ENCODE measurements at regions not wholly inside any gene's neighbourhood (a gene's known extent, or its start where the extent isn't known, plus 50 kb on each side); places are given as distances from the start of the nearest gene placed in this dataset.

- Histone ChIP-seq H3K36me3 (ENCODE audit: insufficient read depth, low read depth, low read length) (no peaks in the 10 kb centered on the region), H3K9me3 (ENCODE audit: insufficient read depth, low read depth, low read length) (no peaks in the 10 kb centered on the region), H3K4me1 (ENCODE audit: insufficient read depth, low read length) (peaks cover 8% of the 10 kb centered on the region), H3K27me3 (ENCODE audit: insufficient read depth, low read length) (no peaks in the 10 kb centered on the region), H3K27ac (ENCODE audit: low read length) (no peak overlapping the region), H3K9ac (ENCODE audit: low read depth, low read length) (no peak overlapping the region; the same call in 1 of the 2 replicates), H3K4me3 (ENCODE audit: low read length) (no peak overlapping the region)
Measured at GRCh38 chrX:4485912-4486311, 772.5 kb upstream of the PRKX start.

DNA sequence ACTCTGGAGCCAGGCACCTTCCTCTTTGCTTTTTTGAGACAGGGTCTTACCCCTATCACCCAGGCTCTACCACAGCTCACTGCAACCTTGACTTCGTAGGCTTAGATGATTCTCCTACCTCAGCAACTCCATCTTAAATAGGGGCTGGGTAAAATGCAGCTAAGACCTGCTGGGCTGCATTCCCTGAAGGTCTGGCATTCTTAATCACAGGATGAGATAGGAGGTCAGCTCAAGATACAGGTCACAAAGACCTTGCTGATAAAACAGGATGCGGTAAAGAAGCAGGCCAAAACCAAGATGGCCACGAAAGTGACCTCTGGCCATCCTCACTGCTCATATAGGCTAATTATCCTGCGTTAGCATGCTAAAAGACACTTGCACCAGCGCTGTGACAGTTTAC, 770.8 kb upstream of the PRKX start:
- Histone ChIP-seq H3K9ac (ENCODE audit: low read depth, low read length) (no peak overlapping the region), H3K9me3 (ENCODE audit: insufficient read depth, low read depth, low read length) (no peaks in the 10 kb centered on the region), H3K36me3 (ENCODE audit: insufficient read depth, low read depth, low read length) (no peaks in the 10 kb centered on the region), H3K27ac (ENCODE audit: low read length) (no peak overlapping the region), H3K27me3 (ENCODE audit: insufficient read depth, low read length) (no peaks in the 10 kb centered on the region), H3K4me1 (ENCODE audit: insufficient read depth, low read length) (peaks cover 8% of the 10 kb centered on the region), H3K4me3 (ENCODE audit: low read length) (no peak overlapping the region)

- Histone ChIP-seq H3K4me3 (ENCODE audit: low read length) (no peak overlapping the region), H3K36me3 (ENCODE audit: insufficient read depth, low read depth, low read length) (no peaks in the 10 kb centered on the region), H3K9ac (ENCODE audit: low read depth, low read length) (no peak overlapping the region), H3K9me3 (ENCODE audit: insufficient read depth, low read depth, low read length) (no peaks in the 10 kb centered on the region), H3K4me1 (ENCODE audit: insufficient read depth, low read length) (no peaks in the 10 kb centered on the region; the same call in 1 of the 2 replicates), H3K27ac (ENCODE audit: low read length) (no peak overlapping the region), H3K27me3 (ENCODE audit: insufficient read depth, low read length) (no peaks in the 10 kb centered on the region)
Measured at GRCh38 chrX:4451591-4451990, 738.1 kb upstream of the PRKX start.

- Histone ChIP-seq H3K27ac (ENCODE audit: low read length) (no peak overlapping the region), H3K9me3 (ENCODE audit: insufficient read depth, low read depth, low read length) (no peaks in the 10 kb centered on the region), H3K9ac (ENCODE audit: low read depth, low read length) (no peak overlapping the region), H3K36me3 (ENCODE audit: insufficient read depth, low read depth, low read length) (no peaks in the 10 kb centered on the region), H3K4me3 (ENCODE audit: low read length) (no peak overlapping the region), H3K27me3 (ENCODE audit: insufficient read depth, low read length) (no peaks in the 10 kb centered on the region), H3K4me1 (ENCODE audit: insufficient read depth, low read length) (no peaks in the 10 kb centered on the region; the same call in 1 of the 2 replicates)
Measured at GRCh38 chrX:4450177-4450576, 736.7 kb upstream of the PRKX start.

DNA sequence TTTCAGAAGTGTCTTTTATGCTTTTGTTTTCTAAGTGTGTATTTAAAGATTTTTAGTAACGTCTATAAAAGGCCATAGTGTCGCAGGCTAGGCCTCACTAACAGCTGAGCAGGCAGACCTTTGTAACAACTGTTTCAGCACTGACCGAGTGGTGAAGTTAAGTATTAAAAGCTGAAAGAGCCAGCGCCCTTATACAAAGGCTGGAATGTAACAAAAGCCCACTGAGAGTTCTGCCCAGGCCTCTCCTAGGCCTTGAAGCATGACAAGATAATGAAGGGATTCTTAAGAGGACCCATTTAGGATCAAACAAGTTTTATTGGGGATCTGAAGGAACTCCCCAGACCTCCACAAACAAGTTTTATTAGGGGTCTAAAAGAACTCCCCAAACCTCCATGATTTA, 722.5 kb upstream of the PRKX start:
- no peak overlapping the region for H3K27ac ChIP-seq (ENCODE audit: low read length)
- no peak overlapping the region for H3K9ac ChIP-seq (ENCODE audit: low read depth, low read length)
- no peaks in the 10 kb centered on the region for H3K27me3 ChIP-seq (ENCODE audit: insufficient read depth, low read length)
- H3K36me3 ChIP-seq (ENCODE audit: insufficient read depth, low read depth, low read length) = no peaks in the 10 kb centered on the region
- H3K9me3 ChIP-seq (ENCODE audit: insufficient read depth, low read depth, low read length) = no peaks in the 10 kb centered on the region
- H3K4me3 ChIP-seq (ENCODE audit: low read length) = no peak overlapping the region
- H3K4me1 ChIP-seq (ENCODE audit: insufficient read depth, low read length) = no peaks in the 10 kb centered on the region

DNA sequence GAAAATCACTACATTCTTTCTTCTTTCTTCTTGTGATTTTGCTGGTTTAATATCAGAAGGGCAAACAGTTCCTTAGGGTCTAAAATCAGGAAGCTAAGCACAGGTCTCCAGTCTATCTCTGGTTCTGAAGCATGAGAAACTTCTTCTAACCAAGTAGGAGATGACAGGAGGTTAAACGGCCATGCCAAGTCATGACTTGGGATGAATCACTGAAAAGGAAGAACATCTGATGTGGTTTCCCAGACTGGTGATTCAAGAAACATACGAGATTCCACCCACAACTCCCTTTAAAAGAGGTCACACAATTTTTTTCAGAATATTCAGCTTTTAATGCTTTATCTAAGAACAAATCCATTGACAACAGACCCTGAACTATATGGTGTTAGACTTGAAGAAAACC, 684.0 kb upstream of the PRKX start:
- Histone ChIP-seq H3K4me1 (ENCODE audit: insufficient read depth, low read length) (no peaks in the 10 kb centered on the region), H3K9ac (ENCODE audit: low read depth, low read length) (no peak overlapping the region), H3K27ac (ENCODE audit: low read length) (no peak overlapping the region), H3K36me3 (ENCODE audit: insufficient read depth, low read depth, low read length) (no peaks in the 10 kb centered on the region), H3K27me3 (ENCODE audit: insufficient read depth, low read length) (no peaks in the 10 kb centered on the region), H3K9me3 (ENCODE audit: insufficient read depth, low read depth, low read length) (no peaks in the 10 kb centered on the region), H3K4me3 (ENCODE audit: low read length) (no peak overlapping the region)

DNA sequence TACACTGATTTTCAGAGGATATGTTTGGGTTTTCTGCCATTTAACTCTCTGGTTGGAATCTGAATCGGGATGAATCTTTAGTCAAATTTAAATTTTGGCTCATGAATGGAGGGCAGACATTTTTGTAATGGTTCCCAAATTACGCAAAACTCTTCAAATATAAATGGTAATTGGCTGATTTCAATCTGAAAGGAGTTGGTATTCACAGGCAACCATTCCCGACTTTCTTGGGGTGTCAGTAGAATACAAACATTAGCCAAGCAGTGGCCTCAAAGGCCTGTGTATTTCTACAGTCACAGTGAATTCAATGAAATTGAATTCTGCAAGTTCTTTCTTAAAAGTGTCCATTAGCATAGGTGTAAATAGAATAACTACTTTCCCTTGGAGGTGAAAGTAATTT, 668.8 kb upstream of the PRKX start:
- peak overlapping the region; percentile 29 for H3K4me3 ChIP-seq (ENCODE audit: low read length)
- H3K27ac ChIP-seq (ENCODE audit: low read length) = peak overlapping the region; percentile 76
- H3K4me1 ChIP-seq (ENCODE audit: insufficient read depth, low read length) = peaks cover 11% of the 10 kb centered on the region; the same call in 1 of the 2 replicates
- H3K9ac ChIP-seq (ENCODE audit: low read depth, low read length) = peak overlapping the region; percentile 71; the same call in 1 of the 2 replicates
- H3K9me3 ChIP-seq (ENCODE audit: insufficient read depth, low read depth, low read length) = no peaks in the 10 kb centered on the region
- no peaks in the 10 kb centered on the region for H3K36me3 ChIP-seq (ENCODE audit: insufficient read depth, low read depth, low read length)
- H3K27me3 ChIP-seq (ENCODE audit: insufficient read depth, low read length) = no peaks in the 10 kb centered on the region

DNA sequence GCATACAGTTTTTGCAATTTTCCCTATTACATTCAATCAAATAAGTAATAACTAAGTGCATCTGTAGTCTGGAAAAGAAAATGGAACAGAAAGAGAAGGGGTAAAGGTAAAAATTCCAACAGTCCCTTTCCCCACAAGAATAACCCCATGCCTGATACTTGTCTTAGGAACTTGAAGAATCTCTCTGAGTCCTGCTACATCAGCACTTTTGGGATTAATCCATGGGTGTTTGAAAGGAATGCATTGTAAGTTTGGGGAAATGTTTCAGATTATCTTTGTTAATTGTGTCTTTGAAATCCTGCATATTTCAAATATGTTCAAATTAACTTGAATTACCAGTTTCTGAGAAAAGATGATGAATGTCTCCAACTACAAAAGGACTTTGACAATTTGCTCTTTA, 667.3 kb upstream of the PRKX start:
- Histone ChIP-seq H3K27me3 (ENCODE audit: insufficient read depth, low read length) (no peaks in the 10 kb centered on the region), H3K27ac (ENCODE audit: low read length) (peak overlapping the region; percentile 56), H3K4me3 (ENCODE audit: low read length) (no peak overlapping the region)

GRCh38 chrX:4379071-4379470, 665.6 kb upstream of the PRKX start:
- no peaks in the 10 kb centered on the region for H3K36me3 ChIP-seq (ENCODE audit: insufficient read depth, low read depth, low read length)
- H3K9me3 ChIP-seq (ENCODE audit: insufficient read depth, low read depth, low read length) = no peaks in the 10 kb centered on the region
- H3K4me3 ChIP-seq (ENCODE audit: low read length) = no peak overlapping the region
- H3K9ac ChIP-seq (ENCODE audit: low read depth, low read length) = no peak overlapping the region
- H3K27me3 ChIP-seq (ENCODE audit: insufficient read depth, low read length) = no peaks in the 10 kb centered on the region
- peaks cover 11% of the 10 kb centered on the region; the same call in 1 of the 2 replicates for H3K4me1 ChIP-seq (ENCODE audit: insufficient read depth, low read length)
- no peak overlapping the region for H3K27ac ChIP-seq (ENCODE audit: low read length)

More for the DNA sequence above, 667.3 kb upstream of the PRKX start:
- Histone ChIP-seq H3K9ac (ENCODE audit: low read depth, low read length) (no peak overlapping the region; the same call in 1 of the 2 replicates), H3K36me3 (ENCODE audit: insufficient read depth, low read depth, low read length) (no peaks in the 10 kb centered on the region), H3K9me3 (ENCODE audit: insufficient read depth, low read depth, low read length) (no peaks in the 10 kb centered on the region), H3K4me1 (ENCODE audit: insufficient read depth, low read length) (peaks cover 11% of the 10 kb centered on the region; the same call in 1 of the 2 replicates)

GRCh38 chrX:4373791-4374190, 660.3 kb upstream of the PRKX start:
- no peak overlapping the region for H3K4me3 ChIP-seq (ENCODE audit: low read length)
- no peak overlapping the region for H3K27ac ChIP-seq (ENCODE audit: low read length)
- no peak overlapping the region for H3K9ac ChIP-seq (ENCODE audit: low read depth, low read length)
- H3K27me3 ChIP-seq (ENCODE audit: insufficient read depth, low read length) = no peaks in the 10 kb centered on the region
- no peaks in the 10 kb centered on the region for H3K4me1 ChIP-seq (ENCODE audit: insufficient read depth, low read length)
- no peaks in the 10 kb centered on the region for H3K36me3 ChIP-seq (ENCODE audit: insufficient read depth, low read depth, low read length)
- H3K9me3 ChIP-seq (ENCODE audit: insufficient read depth, low read depth, low read length) = no peaks in the 10 kb centered on the region

DNA sequence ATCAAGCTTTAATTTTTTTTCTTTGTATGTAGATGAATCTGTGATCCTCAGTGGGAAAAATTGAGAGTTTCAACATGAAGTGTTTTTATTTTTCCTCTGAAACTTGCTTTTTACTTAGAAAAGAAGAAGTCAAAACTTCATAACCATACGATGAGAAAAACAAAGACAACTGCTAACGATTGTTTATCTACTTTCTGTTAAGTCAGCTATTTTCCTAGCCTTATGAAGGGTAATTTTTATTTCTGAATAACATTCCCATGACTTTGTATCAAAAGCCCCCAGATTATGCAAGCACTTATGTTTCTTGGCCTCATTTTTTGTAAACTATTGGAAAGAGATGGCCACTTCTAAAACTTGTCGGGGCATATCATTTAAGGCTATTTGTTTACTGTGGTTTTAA, 645.1 kb upstream of the PRKX start:
- Histone ChIP-seq H3K27me3 (ENCODE audit: insufficient read depth, low read length) (no peaks in the 10 kb centered on the region), H3K27ac (ENCODE audit: low read length) (no peak overlapping the region), H3K4me3 (ENCODE audit: low read length) (no peak overlapping the region), H3K9ac (ENCODE audit: low read depth, low read length) (no peak overlapping the region), H3K36me3 (ENCODE audit: insufficient read depth, low read depth, low read length) (no peaks in the 10 kb centered on the region), H3K4me1 (ENCODE audit: insufficient read depth, low read length) (no peaks in the 10 kb centered on the region), H3K9me3 (ENCODE audit: insufficient read depth, low read depth, low read length) (no peaks in the 10 kb centered on the region)

GRCh38 chrX:4322916-4323315, 609.5 kb upstream of the PRKX start:
- Histone ChIP-seq H3K27me3 (ENCODE audit: insufficient read depth, low read length) (no peaks in the 10 kb centered on the region), H3K27ac (ENCODE audit: low read length) (no peak overlapping the region), H3K9ac (ENCODE audit: low read depth, low read length) (no peak overlapping the region), H3K4me3 (ENCODE audit: low read length) (no peak overlapping the region), H3K9me3 (ENCODE audit: insufficient read depth, low read depth, low read length) (no peaks in the 10 kb centered on the region), H3K4me1 (ENCODE audit: insufficient read depth, low read length) (peaks cover 6% of the 10 kb centered on the region; the same call in 1 of the 2 replicates), H3K36me3 (ENCODE audit: insufficient read depth, low read depth, low read length) (no peaks in the 10 kb centered on the region)
